Neuronal stem cell (in vitro differentiated cells): ENCODE measurements at regions not wholly inside any gene's neighbourhood (a gene's known extent, or its start where the extent isn't known, plus 50 kb on each side); places are given as distances from the start of the nearest gene placed in this dataset.
A peak's percentile ranks its signal among the peaks of the same experiment; 100 is the strongest.

Experiments used
- DNase-seq: peaks from one replicate; pipeline ENCODE4 v3.0.0-alpha.2; 2013; ENCODE audit warnings: low spot score
- H2AFZ ChIP-seq: one replicate; pipeline ENCODE4 v1.6.1; 2013; ENCODE audit warnings: mild to moderate bottlenecking, low read length, inconsistent platforms
- H2AK5ac ChIP-seq: 2 replicates; pipeline ENCODE4 v1.6.1; 2013; ENCODE audit warnings: low read depth, mild to moderate bottlenecking, inconsistent platforms, low read length, moderate library complexity, mixed read lengths
- H2BK120ac ChIP-seq: 2 replicates; pipeline ENCODE4 v1.6.1; 2013; ENCODE audit warnings: low read depth, mild to moderate bottlenecking, inconsistent platforms, low read length, moderate library complexity, mixed read lengths
- H2BK12ac ChIP-seq: one replicate; pipeline ENCODE4 v1.6.1; 2013; ENCODE audit warnings: low read length, inconsistent platforms
- H2BK15ac ChIP-seq: 2 replicates; pipeline ENCODE4 v1.6.1; 2013; ENCODE audit warnings: mild to moderate bottlenecking, low read length, inconsistent platforms, mixed read lengths
- H2BK5ac ChIP-seq: one replicate; pipeline ENCODE4 v1.6.1; 2013; ENCODE audit warnings: inconsistent platforms, mild to moderate bottlenecking, low read length, moderate library complexity
- H3K14ac ChIP-seq: one replicate; pipeline ENCODE4 v1.6.1; 2013; ENCODE audit warnings: low read length, inconsistent platforms
- H3K18ac ChIP-seq: 2 replicates; pipeline ENCODE4 v1.6.1; 2013; ENCODE audit warnings: low read length, inconsistent platforms
- H3K23ac ChIP-seq: 2 replicates; pipeline ENCODE4 v1.6.1; 2013; ENCODE audit warnings: low read depth, mild to moderate bottlenecking, mixed read lengths, low read length, inconsistent platforms; ENCODE audit not compliant: poor library complexity
- H3K27ac ChIP-seq: replicated peaks from 3 replicates; pipeline ENCODE4 v1.5.1; 2013; ENCODE audit warnings: low read length, inconsistent platforms
- H3K27me3 ChIP-seq, 3 experiments: 2 replicates each; pipeline ENCODE4 v1.6.1; 2013; ENCODE audit warnings: low read length in 3 of 3, mild to moderate bottlenecking in 2 of 3, inconsistent platforms in 1 of 3, low read depth in 1 of 3, mixed read lengths in 1 of 3, moderate library complexity in 1 of 3; ENCODE audit not compliant: control insufficient read depth in 3 of 3, insufficient read depth in 3 of 3
- H3K36me3 ChIP-seq, 2 donors: replicated peaks in 1 of 2; 2 replicates each; pipeline ENCODE4 v1.6.1; 2013; ENCODE audit warnings: low read length in 2 of 2; ENCODE audit not compliant: control insufficient read depth in 2 of 2, insufficient read depth in 2 of 2
- H3K4ac ChIP-seq: 2 replicates; pipeline ENCODE4 v1.6.1; 2013; ENCODE audit warnings: inconsistent platforms, mild to moderate bottlenecking, low read length, moderate library complexity
- H3K4me1 ChIP-seq, 2 donors: 1 replicate in 1 of 2; 2 replicates in 1 of 2; pipeline ENCODE4 v1.6.1; 2013; ENCODE audit warnings: low read length in 2 of 2, low read depth in 1 of 2; ENCODE audit not compliant: control insufficient read depth in 2 of 2, insufficient read depth in 1 of 2
- H3K4me2 ChIP-seq: one replicate; pipeline ENCODE4 v1.6.1; 2013; ENCODE audit warnings: mild to moderate bottlenecking, low read length, inconsistent platforms; ENCODE audit not compliant: insufficient read depth, poor library complexity, severe bottlenecking
- H3K4me3 ChIP-seq, 2 donors: 2 replicates each; pipeline ENCODE4 v1.5.1; 2013; ENCODE audit warnings: low read length in 2 of 2, mild to moderate bottlenecking in 2 of 2, inconsistent platforms in 1 of 2, moderate library complexity in 1 of 2
- H3K79me1 ChIP-seq: one replicate; pipeline ENCODE4 v1.6.1; 2013; ENCODE audit warnings: low read depth, mild to moderate bottlenecking, inconsistent platforms, low read length, moderate library complexity
- H3K9ac ChIP-seq: one replicate; pipeline ENCODE4 v1.6.1; 2013; ENCODE audit warnings: mild to moderate bottlenecking, low read depth, low read length, inconsistent platforms; ENCODE audit not compliant: poor library complexity
- H3K9me3 ChIP-seq, 2 donors: replicated peaks in 1 of 2; 2 replicates each; pipeline versions ENCODE3 to v1.6.1; 2013; ENCODE audit warnings: low read length in 2 of 2, mild to moderate bottlenecking in 2 of 2, inconsistent platforms in 1 of 2, low read depth in 1 of 2, mixed read lengths in 1 of 2, moderate library complexity in 1 of 2; ENCODE audit not compliant: control insufficient read depth in 2 of 2, insufficient read depth in 1 of 2
- H4K8ac ChIP-seq: one replicate; pipeline ENCODE4 v1.6.1; 2013; ENCODE audit warnings: low read depth, mild to moderate bottlenecking, inconsistent platforms, low read length, moderate library complexity
- H4K91ac ChIP-seq: one replicate; pipeline ENCODE4 v1.6.1; 2013; ENCODE audit warnings: low read length, low read depth, mild to moderate bottlenecking, inconsistent platforms; ENCODE audit not compliant: poor library complexity
- WGBS, 2 donors: extraction: QIAGEN DNeasy Blood & Tissue Kit; methylation state at CpG; one replicate each; pipeline ENCODE4 v1.1.7; 2013; ENCODE audit warnings: missing lambda C conversion rate in 2 of 2, mixed read lengths in 1 of 2; ENCODE audit not compliant: insufficient read length in 2 of 2, insufficient replicate concordance in 1 of 2; ENCODE audit errors: extremely low coverage in 2 of 2; 5-methylcytosine and 5-hydroxymethylcytosine counted together

- H2AK5ac ChIP-seq, result no peak overlapping the region
- no peaks in the 10 kb centered on the region for H3K79me1 ChIP-seq
- H4K91ac ChIP-seq, result no peak overlapping the region
- no peaks in the 10 kb centered on the region for H3K9me3 ChIP-seq
- no peak overlapping the region for H3K14ac ChIP-seq
- H2BK15ac ChIP-seq, result no peak overlapping the region
- H2BK120ac ChIP-seq, result no peak overlapping the region
- no peak overlapping the region for H3K27ac ChIP-seq
- WGBS, 2 donors, result no CpG with 5 or more reads among the region's 3 CpGs
- H2BK12ac ChIP-seq, result no peak overlapping the region
- H4K8ac ChIP-seq, result no peak overlapping the region
- no peak overlapping the region for H3K4me2 ChIP-seq
- H3K36me3 ChIP-seq, result no peaks in the 10 kb centered on the region
- H3K4me1 ChIP-seq, result no peaks in the 10 kb centered on the region
- no peak overlapping the region for H3K23ac ChIP-seq
- no peak overlapping the region for H3K4ac ChIP-seq
- no peak overlapping the region for H2AFZ ChIP-seq
- H3K9ac ChIP-seq, result no peak overlapping the region
- H3K4me3 ChIP-seq, result no peak overlapping the region
- no peak overlapping the region for H3K18ac ChIP-seq
- H2BK5ac ChIP-seq, result no peak overlapping the region
- no peaks in the 10 kb centered on the region for H3K27me3 ChIP-seq
- DNase-seq, result no peak
Observed at GRCh38 chr2:88254437-88255091, 84.4 kb downstream of the THNSL2 start.

- no peaks in the 10 kb centered on the region for H3K27me3 ChIP-seq
- no peak overlapping the region for H3K14ac ChIP-seq
- H2BK12ac ChIP-seq, result no peak overlapping the region
- H2AFZ ChIP-seq, result no peak overlapping the region
- no peak overlapping the region for H3K27ac ChIP-seq
- H3K18ac ChIP-seq, result no peak overlapping the region
- no peak overlapping the region for H2BK15ac ChIP-seq
- no peak overlapping the region for H4K8ac ChIP-seq
- no peak overlapping the region for H3K4me2 ChIP-seq
- no peak overlapping the region for H3K4ac ChIP-seq
- no CpG with 5 or more reads among the region's 1 CpG for WGBS, 2 donors
- no peaks in the 10 kb centered on the region for H3K9me3 ChIP-seq
- H3K23ac ChIP-seq, result no peak overlapping the region
- H3K4me1 ChIP-seq, result no peaks in the 10 kb centered on the region
- H3K4me3 ChIP-seq, result no peak overlapping the region
- H3K9ac ChIP-seq, result no peak overlapping the region
- H2BK5ac ChIP-seq, result no peak overlapping the region
- no peak overlapping the region for H2BK120ac ChIP-seq
- no peak for DNase-seq
- no peaks in the 10 kb centered on the region for H3K36me3 ChIP-seq
- no peak overlapping the region for H4K91ac ChIP-seq
- H3K79me1 ChIP-seq, result no peaks in the 10 kb centered on the region
- H2AK5ac ChIP-seq, result no peak overlapping the region
Observed at GRCh38 chr2:88253997-88254396, 83.9 kb downstream of the THNSL2 start.

DNA sequence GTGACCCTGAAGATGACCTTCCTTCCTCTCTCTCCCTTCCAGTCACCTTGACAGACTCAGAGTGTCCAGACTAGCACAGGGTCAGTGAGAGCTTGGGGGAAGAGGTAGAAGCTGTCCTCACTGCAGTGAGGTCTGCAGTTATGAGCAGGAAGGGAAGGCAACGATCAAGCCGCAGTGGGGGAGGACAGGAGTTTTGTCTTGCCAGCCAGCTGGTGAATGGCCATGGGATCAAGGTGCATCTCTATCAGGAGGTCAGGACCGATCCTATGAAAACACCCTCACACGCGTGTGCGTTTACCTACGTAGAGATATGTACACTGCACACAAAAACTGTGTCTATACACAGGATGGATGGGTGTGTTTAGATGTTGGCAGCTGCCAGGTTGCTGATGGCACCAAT, 83.2 kb downstream of the THNSL2 start:
- Histone ChIP-seq H3K4me3 (no peak overlapping the region), H2AK5ac (no peak overlapping the region), H3K4ac (no peak overlapping the region), H3K79me1 (no peaks in the 10 kb centered on the region), H2BK120ac (no peak overlapping the region), H3K27ac (no peak overlapping the region), H2AFZ (no peak overlapping the region), H4K91ac (no peak overlapping the region), H2BK5ac (no peak overlapping the region), H3K14ac (no peak overlapping the region), H3K9ac (no peak overlapping the region), H2BK12ac (no peak overlapping the region), H3K36me3 (no peaks in the 10 kb centered on the region), H3K4me2 (no peak overlapping the region), H2BK15ac (no peak overlapping the region), H3K23ac (peak overlapping the region; percentile 25), H3K27me3 (no peaks in the 10 kb centered on the region), H4K8ac (peak overlapping the region; percentile 70), H3K4me1 (no peaks in the 10 kb centered on the region), H3K18ac (no peak overlapping the region), H3K9me3 (no peaks in the 10 kb centered on the region)
- DNase-seq, result no peak
- no CpG with 5 or more reads among the region's 7 CpGs for WGBS, 2 donors

- H3K36me3 ChIP-seq, result no peaks in the 10 kb centered on the region
- H2BK12ac ChIP-seq, result no peak overlapping the region
- no peak overlapping the region for H2AK5ac ChIP-seq
- H3K4me2 ChIP-seq, result no peak overlapping the region
- no peak overlapping the region for H4K91ac ChIP-seq
- no peak overlapping the region for H3K4me3 ChIP-seq
- no peaks in the 10 kb centered on the region for H3K4me1 ChIP-seq
- H3K4ac ChIP-seq, result no peak overlapping the region
- WGBS, 2 donors, result no CpG with 5 or more reads among the region's 5 CpGs
- no peaks in the 10 kb centered on the region for H3K9me3 ChIP-seq
- H4K8ac ChIP-seq, result no peak overlapping the region
- H3K18ac ChIP-seq, result no peak overlapping the region
- H3K27ac ChIP-seq, result no peak overlapping the region
- H3K79me1 ChIP-seq, result no peaks in the 10 kb centered on the region
- H3K23ac ChIP-seq, result no peak overlapping the region
- no peak overlapping the region for H2BK120ac ChIP-seq
- no peak overlapping the region for H3K14ac ChIP-seq
- H3K27me3 ChIP-seq, result no peaks in the 10 kb centered on the region
- no peak overlapping the region for H2BK5ac ChIP-seq
- no peak overlapping the region for H2AFZ ChIP-seq
- H2BK15ac ChIP-seq, result peak overlapping the region; percentile 23
- H3K9ac ChIP-seq, result no peak overlapping the region
- DNase-seq, result no peak
Observed at GRCh38 chr2:88252646-88253045, 82.5 kb downstream of the THNSL2 start.
